DOHH2 (cell line): ENCODE measurements at regions not wholly inside any gene's neighbourhood (a gene's known extent, or its start where the extent isn't known, plus 50 kb on each side); places are given as distances from the start of the nearest gene placed in this dataset.

Source experiments
- CTCF ChIP-seq: fragments of 200-600 bp; sonication (generic); IDR thresholded peaks from one replicate; pipeline ENCODE4 v1.5.1; 2014; ENCODE audit warnings: antibody characterized with exemption, mild to moderate bottlenecking, low read depth, low read length; ENCODE audit not compliant: poor library complexity, severe bottlenecking
- EZH2phosphoT487 ChIP-seq: fragments of 200-600 bp; sonication (generic); IDR thresholded peaks from 2 replicates; pipeline ENCODE4 v1.6.1; 2017; ENCODE audit warnings: borderline replicate concordance, mild to moderate bottlenecking, antibody characterized with exemption, low read length, moderate library complexity, mixed read lengths

DNA sequence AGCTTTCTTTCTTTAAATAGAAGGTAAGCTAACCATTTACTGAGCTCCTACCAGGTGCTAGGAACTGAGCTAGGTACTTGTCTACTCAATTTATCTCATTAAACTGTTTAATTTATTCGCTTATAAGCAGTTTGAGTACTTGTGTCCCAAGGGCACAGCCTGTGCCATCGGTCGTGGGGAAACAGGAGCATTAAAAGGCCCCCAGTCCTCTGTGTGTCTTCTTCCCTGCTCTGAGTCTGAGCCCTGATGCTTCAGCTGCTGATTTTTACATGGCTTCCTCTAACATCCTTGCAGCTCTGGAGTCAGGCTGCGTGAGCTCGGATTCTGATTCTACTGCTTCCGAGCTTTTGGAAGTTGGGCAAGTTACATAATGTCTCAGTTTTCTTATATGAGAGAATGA is 239.5 kb downstream of the EDEM1 start:
- no peak for TF ChIP-seq CTCF
- TF ChIP-seq EZH2phosphoT487, result no peak
